Fibroblast of skin of right biceps (primary cell): ENCODE measurements at regions not wholly inside any gene's neighbourhood (a gene's known extent, or its start where the extent isn't known, plus 50 kb on each side); places are given as distances from the start of the nearest gene placed in this dataset.
A peak's percentile ranks its signal among the peaks of the same experiment; 100 is the strongest.

ENCODE experiments used
- DNase-seq: peaks from one replicate; pipeline ENCODE4 v3.0.0-alpha.2; 2013

- peak; percentile 80 for DNase-seq
Measured at GRCh38 chr3:124559846-124560574, 170.2 kb upstream of the UMPS start.

GRCh38 chr3:124560666-124561215 lies 169.5 kb upstream of the UMPS start:
- peak; percentile 22 for DNase-seq

- no peak for DNase-seq
Measured at GRCh38 chr3:124562769-124563168, 167.5 kb upstream of the UMPS start.

- DNase-seq, result no peak
Measured at GRCh38 chr3:124563376-124563775, 166.9 kb upstream of the UMPS start.

GRCh38 chr3:124565013-124565412 lies 165.2 kb upstream of the UMPS start:
- peak; percentile 71 for DNase-seq

GRCh38 chr3:124565551-124565950 lies 164.7 kb upstream of the UMPS start:
- DNase-seq, result no peak

GRCh38 chr3:124566701-124567100 lies 163.6 kb upstream of the UMPS start:
- DNase-seq, result no peak

GRCh38 chr3:124567179-124567578 lies 163.1 kb upstream of the UMPS start:
- no peak for DNase-seq

- no peak for DNase-seq
Measured at GRCh38 chr3:124569761-124570160, 160.5 kb upstream of the UMPS start.

GRCh38 chr3:124570232-124570631 lies 160.0 kb upstream of the UMPS start:
- no peak for DNase-seq

GRCh38 chr3:124572851-124573405 lies 157.3 kb upstream of the UMPS start:
- DNase-seq, result no peak

GRCh38 chr3:124574012-124574411 lies 156.2 kb upstream of the UMPS start:
- no peak for DNase-seq

GRCh38 chr3:124576565-124577493 lies 153.4 kb upstream of the UMPS start:
- no peak for DNase-seq

- no peak for DNase-seq
Measured at GRCh38 chr3:124577494-124578167, 152.6 kb upstream of the UMPS start.

- no peak for DNase-seq
Measured at GRCh38 chr3:124579641-124580040, 150.6 kb upstream of the UMPS start.

GRCh38 chr3:124582196-124582595 lies 148.1 kb upstream of the UMPS start:
- DNase-seq, result no peak

- DNase-seq, result no peak
Measured at GRCh38 chr3:124582621-124583395, 147.4 kb upstream of the UMPS start.

GRCh38 chr3:124584245-124584551 lies 146.1 kb upstream of the UMPS start:
- DNase-seq, result no peak

- DNase-seq, result peak; percentile 38
Measured at GRCh38 chr3:124584552-124585391, 145.5 kb upstream of the UMPS start.

GRCh38 chr3:124586126-124587052 lies 143.9 kb upstream of the UMPS start:
- DNase-seq, result no peak
